LNCAP (cell line): ENCODE measurements at regions not wholly inside any gene's neighbourhood (a gene's known extent, or its start where the extent isn't known, plus 50 kb on each side); places are given as distances from the start of the nearest gene placed in this dataset.

Experiments used
- TF ChIP-seq, protein P1 (sequence below): fragments of 450-650 bp; IDR thresholded peaks from 2 replicates; pipeline ENCODE4 v1.5.1; 2017; ENCODE audit warnings: mild to moderate bottlenecking

DNA sequence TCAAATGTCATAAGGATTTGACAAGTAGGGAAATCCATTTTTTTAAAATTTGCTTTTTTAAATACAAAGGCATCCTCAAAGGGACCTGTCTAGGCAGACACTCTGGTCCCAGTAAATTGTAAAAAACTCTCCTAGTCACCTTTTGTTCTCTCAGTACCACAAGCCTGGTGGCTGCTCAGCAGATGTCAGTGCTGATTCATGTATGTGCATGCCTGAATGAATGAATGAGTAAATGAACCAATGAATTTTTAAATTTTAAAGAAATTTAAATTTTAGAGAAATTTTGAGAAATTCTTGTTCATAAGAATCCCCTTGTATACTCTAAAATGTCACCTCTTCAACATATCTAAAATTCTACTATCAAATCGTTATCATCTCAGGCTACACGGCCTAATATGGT is 199.5 kb downstream of the TLE3 start:
- TF ChIP-seq, protein P1, sequence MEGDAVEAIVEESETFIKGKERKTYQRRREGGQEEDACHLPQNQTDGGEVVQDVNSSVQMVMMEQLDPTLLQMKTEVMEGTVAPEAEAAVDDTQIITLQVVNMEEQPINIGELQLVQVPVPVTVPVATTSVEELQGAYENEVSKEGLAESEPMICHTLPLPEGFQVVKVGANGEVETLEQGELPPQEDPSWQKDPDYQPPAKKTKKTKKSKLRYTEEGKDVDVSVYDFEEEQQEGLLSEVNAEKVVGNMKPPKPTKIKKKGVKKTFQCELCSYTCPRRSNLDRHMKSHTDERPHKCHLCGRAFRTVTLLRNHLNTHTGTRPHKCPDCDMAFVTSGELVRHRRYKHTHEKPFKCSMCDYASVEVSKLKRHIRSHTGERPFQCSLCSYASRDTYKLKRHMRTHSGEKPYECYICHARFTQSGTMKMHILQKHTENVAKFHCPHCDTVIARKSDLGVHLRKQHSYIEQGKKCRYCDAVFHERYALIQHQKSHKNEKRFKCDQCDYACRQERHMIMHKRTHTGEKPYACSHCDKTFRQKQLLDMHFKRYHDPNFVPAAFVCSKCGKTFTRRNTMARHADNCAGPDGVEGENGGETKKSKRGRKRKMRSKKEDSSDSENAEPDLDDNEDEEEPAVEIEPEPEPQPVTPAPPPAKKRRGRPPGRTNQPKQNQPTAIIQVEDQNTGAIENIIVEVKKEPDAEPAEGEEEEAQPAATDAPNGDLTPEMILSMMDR, result no peak

DNA sequence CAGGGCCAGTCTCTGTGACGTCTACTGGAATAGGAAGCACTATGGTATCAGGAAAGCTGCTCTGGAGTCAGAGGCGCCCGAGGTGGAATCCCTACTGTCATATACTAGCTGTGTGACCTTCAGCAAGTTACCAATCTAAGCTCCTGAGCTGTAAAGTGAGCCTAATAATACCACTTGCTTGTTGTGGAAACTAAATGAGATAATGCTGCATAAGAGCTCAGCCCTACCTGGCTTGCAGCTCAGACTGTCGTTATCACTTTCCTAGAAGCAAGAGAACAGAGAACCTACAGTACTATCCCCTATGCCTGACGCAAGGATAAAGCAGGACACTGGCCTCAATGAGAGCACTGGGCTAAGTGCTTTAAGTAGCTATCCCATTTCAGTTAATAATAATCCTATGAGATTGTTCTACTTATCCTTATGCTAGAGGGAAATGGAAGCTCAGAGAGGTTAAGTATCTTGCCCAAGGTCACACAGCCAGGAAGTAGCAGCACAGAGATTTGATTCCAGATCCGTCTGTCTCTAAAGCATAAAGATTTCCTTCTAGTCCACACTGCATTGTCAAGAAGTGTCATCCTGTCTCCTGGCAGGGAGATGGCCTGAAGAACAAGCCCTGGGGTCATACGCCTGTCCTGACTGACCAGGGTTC is 195.2 kb downstream of the TLE3 start:
- TF ChIP-seq, protein P1, result no peak

DNA sequence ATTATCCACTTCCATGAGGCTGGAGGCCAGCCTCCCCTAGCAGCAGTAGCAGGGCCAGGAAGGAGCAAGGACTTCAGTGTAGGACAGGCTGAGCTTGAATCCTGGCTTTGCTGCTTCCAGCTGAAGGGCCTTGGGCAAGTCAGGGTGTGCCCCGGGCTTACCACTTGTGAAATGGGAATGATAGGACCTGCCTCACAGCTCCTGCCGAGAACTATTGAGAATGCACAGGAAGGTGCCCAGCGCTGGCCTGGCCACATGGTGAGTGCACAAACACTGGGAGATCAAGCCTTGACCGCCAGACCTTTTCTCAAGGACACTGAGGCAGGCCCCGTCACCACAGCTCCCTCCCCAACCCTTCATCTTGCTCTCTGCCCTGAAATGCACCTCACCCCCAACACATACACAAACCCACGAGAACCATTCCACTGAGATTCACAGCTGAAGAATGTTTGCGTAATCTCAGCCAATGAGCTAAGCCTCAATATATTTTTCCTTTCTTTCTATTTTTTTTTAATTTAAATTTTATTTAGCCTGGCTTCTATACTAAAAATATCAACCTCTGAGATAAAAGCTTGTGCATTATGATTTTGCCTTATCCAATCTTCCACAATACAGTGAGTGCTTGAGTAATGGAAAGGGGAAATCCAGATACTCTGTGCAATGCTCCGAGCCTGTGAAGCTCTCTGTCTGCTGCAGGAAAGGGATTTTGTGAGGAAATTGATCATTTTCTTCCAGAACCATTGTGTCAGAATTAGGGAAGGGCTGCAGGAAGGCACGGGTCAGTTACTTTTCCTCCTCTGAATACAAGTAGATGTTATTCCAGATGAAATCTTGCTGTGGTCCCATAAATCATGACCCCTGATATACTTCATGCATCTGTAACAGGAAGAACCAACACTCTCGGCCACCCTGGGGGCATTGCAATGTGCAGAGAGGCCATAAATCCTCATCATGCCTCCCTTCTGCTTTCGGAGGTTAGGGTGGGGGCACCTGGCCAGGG is 193.9 kb downstream of the TLE3 start:
- TF ChIP-seq, protein P1, result no peak

DNA sequence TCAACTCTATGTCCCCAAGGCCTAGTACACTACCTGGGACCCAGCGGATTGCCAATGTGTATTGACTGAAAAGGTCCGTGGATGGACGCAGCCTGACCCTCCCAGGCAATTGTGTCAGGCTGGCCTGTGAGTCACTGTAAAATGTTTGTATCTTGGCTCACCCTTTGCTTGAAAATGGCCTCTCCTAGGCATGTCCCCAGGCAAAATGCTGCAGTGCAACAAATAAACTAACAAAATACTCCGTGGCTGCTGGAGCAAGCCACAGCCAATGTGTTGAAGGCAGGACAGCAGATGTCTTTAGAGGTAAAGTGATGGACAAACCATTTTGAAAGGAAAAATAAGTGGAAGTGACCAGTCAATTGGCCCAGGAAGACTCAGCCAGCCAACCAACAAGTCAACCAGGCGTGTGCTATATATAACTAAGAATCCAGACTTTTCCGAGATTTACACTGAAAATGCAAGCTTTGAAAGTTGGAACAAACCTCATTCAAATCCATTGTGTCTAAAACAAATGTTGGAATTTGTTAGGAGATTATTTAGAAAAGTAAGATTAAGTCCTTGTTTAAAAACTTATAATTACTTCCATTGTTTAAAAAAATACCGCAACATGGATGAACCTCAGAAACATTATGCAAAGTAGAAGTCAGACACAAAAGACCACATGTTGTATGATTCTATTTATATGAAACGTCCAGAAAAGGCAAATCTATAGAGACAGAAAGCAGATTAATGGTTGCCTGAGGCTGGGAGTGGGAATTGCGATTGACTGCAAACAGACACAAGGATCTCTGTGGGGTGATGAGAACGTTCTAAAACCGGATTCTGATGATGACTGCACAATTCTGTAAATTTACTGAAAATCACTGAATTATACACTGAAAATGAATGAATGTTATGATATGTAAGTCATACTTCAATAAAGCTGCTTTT is 191.2 kb downstream of the TLE3 start:
- TF ChIP-seq, protein P1, result no peak

DNA sequence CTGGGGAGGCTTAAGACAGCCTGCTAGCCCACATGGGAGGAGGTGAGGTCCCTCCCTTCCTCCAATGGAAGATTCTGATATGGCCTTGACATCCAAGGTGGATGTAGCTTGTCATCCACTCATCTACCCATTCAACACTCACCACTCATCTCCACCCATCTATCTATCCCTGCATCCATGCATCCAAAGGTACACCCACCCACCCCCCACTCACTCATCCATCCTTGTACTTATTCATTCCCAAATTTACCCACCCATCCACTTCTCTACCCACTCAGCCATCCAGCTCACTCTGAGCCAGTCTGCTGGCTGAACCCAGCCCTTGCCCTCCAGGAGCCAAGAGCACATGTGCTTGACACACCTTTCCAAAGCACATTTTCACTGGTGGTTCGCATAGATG is 189.7 kb downstream of the TLE3 start:
- TF ChIP-seq, protein P1, result no peak

DNA sequence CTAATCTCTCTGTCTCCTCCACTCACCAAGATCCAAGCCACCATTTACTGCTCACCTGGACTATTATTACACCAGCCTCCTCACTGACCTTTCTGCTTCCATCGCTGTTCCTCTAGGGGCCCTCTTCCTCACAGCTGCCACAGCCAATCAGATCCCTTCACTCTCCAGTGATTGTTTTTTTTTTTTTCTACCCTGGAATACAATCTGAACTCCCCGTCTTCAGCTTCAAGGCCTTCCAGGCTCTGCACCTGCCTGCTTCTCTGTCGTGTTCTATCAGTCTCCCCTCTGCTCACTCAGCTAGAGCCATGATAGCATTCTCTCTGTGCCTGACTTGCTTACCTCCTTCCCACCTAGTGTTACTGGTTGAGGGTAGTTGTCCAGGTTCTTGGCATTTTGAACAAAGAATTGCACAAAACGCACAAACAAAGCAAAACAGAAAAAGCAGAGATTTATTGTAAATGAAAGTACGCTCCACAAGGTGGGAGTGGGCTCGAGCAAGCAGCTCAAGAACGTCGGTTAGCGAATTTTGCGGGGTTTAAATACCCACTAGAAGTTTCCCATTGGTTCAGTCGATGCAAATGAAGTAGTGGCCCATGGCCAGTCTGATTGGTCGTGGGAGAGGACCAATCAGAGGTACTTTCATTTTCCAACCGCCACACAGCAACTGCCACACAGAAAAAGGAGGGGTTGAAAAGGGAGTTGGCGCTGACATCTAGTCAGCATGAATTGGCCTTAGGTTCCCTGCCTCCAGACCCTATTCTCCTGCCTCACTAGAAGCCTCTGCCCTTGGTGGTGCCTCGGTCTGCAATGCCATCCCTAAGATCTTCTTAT is 188.9 kb downstream of the TLE3 start:
- TF ChIP-seq, protein P1, result no peak
